GM18498 (cell line): ENCODE measurements at regions not wholly inside any gene's neighbourhood (a gene's known extent, or its start where the extent isn't known, plus 50 kb on each side); places are given as distances from the start of the nearest gene placed in this dataset.

ENCODE experiments used
- ATAC-seq: cut with Tn5 transposase; IDR thresholded peaks from one replicate; pipeline ENCODE4 v1.9.1; 2021; ENCODE audit warnings: mild to moderate bottlenecking, moderate library complexity; ENCODE audit not compliant: unreplicated experiment

- ATAC-seq, result no peak
Observed at GRCh38 chr5:23372177-23372576, 135.2 kb upstream of the PRDM9 start.

GRCh38 chr5:23368393-23368792 is 139.0 kb upstream of the PRDM9 start:
- no peak for ATAC-seq

- ATAC-seq, result no peak
Observed at GRCh38 chr5:23367874-23368273, 139.5 kb upstream of the PRDM9 start.

GRCh38 chr5:23353286-23353685 is 154.1 kb upstream of the PRDM9 start:
- ATAC-seq, result no peak

GRCh38 chr5:23352446-23352845 is 155.0 kb upstream of the PRDM9 start:
- ATAC-seq, result no peak

- no peak for ATAC-seq
Observed at GRCh38 chr5:23343121-23343520, 164.3 kb upstream of the PRDM9 start.

- ATAC-seq, result no peak
Observed at GRCh38 chr5:23332650-23333251, 174.7 kb upstream of the PRDM9 start.

GRCh38 chr5:23330726-23331125 is 176.7 kb upstream of the PRDM9 start:
- no peak for ATAC-seq

- ATAC-seq, result no peak
Observed at GRCh38 chr5:23319901-23320300, 187.5 kb upstream of the PRDM9 start.

- no peak for ATAC-seq
Observed at GRCh38 chr5:23318960-23319359, 188.4 kb upstream of the PRDM9 start.

- no peak for ATAC-seq
Observed at GRCh38 chr5:23318166-23318565, 189.2 kb upstream of the PRDM9 start.

- no peak for ATAC-seq
Observed at GRCh38 chr5:23316060-23316591, 191.3 kb upstream of the PRDM9 start.

GRCh38 chr5:23314827-23315226 is 192.6 kb upstream of the PRDM9 start:
- no peak for ATAC-seq

GRCh38 chr5:23305055-23305454 is 202.4 kb upstream of the PRDM9 start:
- ATAC-seq, result no peak

GRCh38 chr5:23303836-23304235 is 203.6 kb upstream of the PRDM9 start:
- ATAC-seq, result no peak

- no peak for ATAC-seq
Observed at GRCh38 chr5:23303435-23303834, 204.0 kb upstream of the PRDM9 start.

- ATAC-seq, result no peak
Observed at GRCh38 chr5:23302438-23302837, 205.0 kb upstream of the PRDM9 start.

- no peak for ATAC-seq
Observed at GRCh38 chr5:23289162-23289561, 218.2 kb upstream of the PRDM9 start.

GRCh38 chr5:23284656-23285055 is 222.8 kb upstream of the PRDM9 start:
- ATAC-seq, result no peak

GRCh38 chr5:23274171-23274570 is 233.2 kb upstream of the PRDM9 start:
- no peak for ATAC-seq

GRCh38 chr5:23269981-23270380 is 237.4 kb upstream of the PRDM9 start:
- ATAC-seq, result no peak

GRCh38 chr5:23268136-23268535 is 239.3 kb upstream of the PRDM9 start:
- no peak for ATAC-seq

- ATAC-seq, result no peak
Observed at GRCh38 chr5:23260621-23261020, 246.8 kb upstream of the PRDM9 start.
